ENCODE measurements at regions not wholly inside any gene's neighbourhood (a gene's known extent, or its start where the extent isn't known, plus 50 kb on each side); places are given as distances from the start of the nearest gene placed in this dataset.

GRCh38 chr11:98104249-98104648 lies 916.5 kb upstream of the CNTN5 start:
- Histone ChIP-seq H3K36me3 (no peaks in the 10 kb centered on the region), H3K9me3 (no peaks in the 10 kb centered on the region), H3K27ac (no peak overlapping the region), H3K4me1 (ENCODE audit: insufficient read depth) (no peaks in the 10 kb centered on the region), H3K27me3 (no peaks in the 10 kb centered on the region), H3K4me3 (no peak overlapping the region)
- intact Hi-C loops (cut with DNase I), result no loop called here
- DNase-seq, result no peak
- TF ChIP-seq POLR2A (IDR thresholded peaks at IDR 0.05) (no peak), EP300 (IDR thresholded peaks at IDR 0.05) (no peak), CTCF (IDR thresholded peaks at IDR 0.05) (no peak)

GRCh38 chr11:98107736-98108135 lies 913.0 kb upstream of the CNTN5 start:
- intact Hi-C loops (cut with DNase I), result no loop called here
- WGBS, 3 donors, result 46 to 54% (median 53%) methylated on average over 2 of the region's 2 CpGs
- Histone ChIP-seq H3K4me1 (ENCODE audit: insufficient read depth) (no peaks in the 10 kb centered on the region), H3K27ac (no peak overlapping the region), H3K9me3 (no peaks in the 10 kb centered on the region), H3K27me3 (no peaks in the 10 kb centered on the region), H3K36me3 (no peaks in the 10 kb centered on the region), H3K4me3 (no peak overlapping the region)
- TF ChIP-seq EP300 (IDR thresholded peaks at IDR 0.05) (no peak), POLR2A (IDR thresholded peaks at IDR 0.05) (no peak), CTCF (IDR thresholded peaks at IDR 0.05) (no peak)
- no peak for DNase-seq

- DNase-seq, result no peak
- TF ChIP-seq CTCF (IDR thresholded peaks at IDR 0.05) (no peak), EP300 (IDR thresholded peaks at IDR 0.05) (no peak), POLR2A (IDR thresholded peaks at IDR 0.05) (no peak)
- H3K4me3 ChIP-seq, result no peak overlapping the region
- no peaks in the 10 kb centered on the region for H3K9me3 ChIP-seq
- 95 to 99% (median 96%) methylated on average over 5 of the region's 5 CpGs for WGBS, 3 donors
- H3K4me1 ChIP-seq (ENCODE audit: insufficient read depth), result no peaks in the 10 kb centered on the region
- no peaks in the 10 kb centered on the region for H3K36me3 ChIP-seq
- H3K27me3 ChIP-seq, result no peaks in the 10 kb centered on the region
- H3K27ac ChIP-seq, result no peak overlapping the region
- intact Hi-C loops (cut with DNase I), result no loop called here
Measured at GRCh38 chr11:98110030-98110429, 910.7 kb upstream of the CNTN5 start.

GRCh38 chr11:98115873-98116272 lies 904.9 kb upstream of the CNTN5 start:
- H3K4me1 ChIP-seq (ENCODE audit: insufficient read depth), result no peaks in the 10 kb centered on the region
- H3K36me3 ChIP-seq, result no peaks in the 10 kb centered on the region
- H3K27ac ChIP-seq, result no peak overlapping the region
- DNase-seq, result no peak
- H3K4me3 ChIP-seq, result no peak overlapping the region
- intact Hi-C loops (cut with DNase I), result no loop called here
- H3K9me3 ChIP-seq, result no peaks in the 10 kb centered on the region
- 64 to 76% (median 68%) methylated on average over 1 of the region's 1 CpG for WGBS, 3 donors
- H3K27me3 ChIP-seq, result no peaks in the 10 kb centered on the region
- no peak for TF ChIP-seq CTCF (IDR thresholded peaks at IDR 0.05)

GRCh38 chr11:98130117-98130625 lies 890.6 kb upstream of the CNTN5 start:
- TF ChIP-seq CTCF (IDR thresholded peaks at IDR 0.05), result no peak
- no peak for TF ChIP-seq EP300 (IDR thresholded peaks at IDR 0.05)
- no peak for TF ChIP-seq POLR2A (IDR thresholded peaks at IDR 0.05)
- H3K9me3 ChIP-seq, result no peaks in the 10 kb centered on the region
- no peak overlapping the region for H3K27ac ChIP-seq
- no peak for DNase-seq
- no peaks in the 10 kb centered on the region for H3K36me3 ChIP-seq
- intact Hi-C loops (cut with DNase I), result no loop called here
- H3K4me1 ChIP-seq (ENCODE audit: insufficient read depth), result no peaks in the 10 kb centered on the region
- H3K4me3 ChIP-seq, result no peak overlapping the region
- no peaks in the 10 kb centered on the region for H3K27me3 ChIP-seq
